ENCODE measurements at regions not wholly inside any gene's neighbourhood (a gene's known extent, or its start where the extent isn't known, plus 50 kb on each side); places are given as distances from the start of the nearest gene placed in this dataset.
"Not testable (repeated sequence)": the region's sequence is repeated elsewhere in the genome, so short reads cannot be mapped to it uniquely, and the experiment has no call there.

GRCh38 chr2:18061717-18062116, 183.2 kb downstream of the KCNS3 start:
- in situ Hi-C loops (cut with HindIII; ENCODE audit: low sequenced_read_pairs) = no loop called here

DNA sequence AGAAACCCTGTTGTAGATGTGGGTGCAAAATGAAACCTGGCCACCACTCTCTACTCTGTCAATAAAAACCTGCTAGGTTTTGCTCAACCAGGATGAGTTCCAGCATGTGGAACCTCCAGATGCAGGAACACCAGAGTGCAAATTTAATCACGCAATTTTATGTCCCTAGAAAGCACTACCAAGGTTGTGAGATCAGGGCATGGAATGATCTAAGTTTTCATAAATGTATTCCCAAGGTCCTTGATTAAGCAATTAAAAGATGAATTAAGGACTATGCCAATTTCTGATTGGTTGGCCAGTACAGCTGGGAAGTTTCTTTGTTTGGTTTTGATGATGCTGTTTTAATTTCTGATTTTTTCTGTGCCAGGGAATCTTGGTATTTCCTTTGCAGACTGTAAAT, 179.2 kb downstream of the KCNS3 start:
- in situ Hi-C loops (cut with HindIII; ENCODE audit: low sequenced_read_pairs) = no loop called here

GRCh38 chr2:18055290-18055689, 176.8 kb downstream of the KCNS3 start:
- in situ Hi-C loops (cut with HindIII; ENCODE audit: low sequenced_read_pairs) = no loop called here

DNA sequence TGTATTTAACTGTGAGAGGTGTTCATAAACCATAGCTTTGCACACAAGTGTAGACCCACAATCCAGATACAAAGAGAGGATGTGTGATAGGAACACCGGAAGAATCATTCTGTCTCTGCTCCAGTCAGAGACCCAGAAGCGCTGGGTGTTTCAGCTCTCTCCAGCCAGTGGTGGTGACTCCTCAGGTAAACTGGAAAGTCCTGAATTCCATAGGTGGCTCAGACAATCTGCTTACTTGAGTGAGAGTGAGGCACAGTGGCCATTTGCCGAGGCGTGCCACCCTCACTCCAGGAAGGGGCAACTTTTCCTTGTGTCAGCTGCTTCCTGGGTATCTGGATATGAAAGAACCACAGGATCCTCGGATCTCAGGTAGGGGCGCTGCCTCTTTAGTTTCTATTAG, 171.5 kb downstream of the KCNS3 start:
- in situ Hi-C loops (cut with HindIII; ENCODE audit: low sequenced_read_pairs) = no loop called here

GRCh38 chr2:18049325-18049724, 170.9 kb downstream of the KCNS3 start:
- in situ Hi-C loops (cut with HindIII; ENCODE audit: low sequenced_read_pairs) = no loop called here

GRCh38 chr2:18047896-18048657, 169.6 kb downstream of the KCNS3 start:
- in situ Hi-C loops (cut with HindIII; ENCODE audit: low sequenced_read_pairs) = no loop called here

GRCh38 chr2:18047213-18047611, 168.7 kb downstream of the KCNS3 start:
- in situ Hi-C loops (cut with HindIII; ENCODE audit: low sequenced_read_pairs) = no loop called here

DNA sequence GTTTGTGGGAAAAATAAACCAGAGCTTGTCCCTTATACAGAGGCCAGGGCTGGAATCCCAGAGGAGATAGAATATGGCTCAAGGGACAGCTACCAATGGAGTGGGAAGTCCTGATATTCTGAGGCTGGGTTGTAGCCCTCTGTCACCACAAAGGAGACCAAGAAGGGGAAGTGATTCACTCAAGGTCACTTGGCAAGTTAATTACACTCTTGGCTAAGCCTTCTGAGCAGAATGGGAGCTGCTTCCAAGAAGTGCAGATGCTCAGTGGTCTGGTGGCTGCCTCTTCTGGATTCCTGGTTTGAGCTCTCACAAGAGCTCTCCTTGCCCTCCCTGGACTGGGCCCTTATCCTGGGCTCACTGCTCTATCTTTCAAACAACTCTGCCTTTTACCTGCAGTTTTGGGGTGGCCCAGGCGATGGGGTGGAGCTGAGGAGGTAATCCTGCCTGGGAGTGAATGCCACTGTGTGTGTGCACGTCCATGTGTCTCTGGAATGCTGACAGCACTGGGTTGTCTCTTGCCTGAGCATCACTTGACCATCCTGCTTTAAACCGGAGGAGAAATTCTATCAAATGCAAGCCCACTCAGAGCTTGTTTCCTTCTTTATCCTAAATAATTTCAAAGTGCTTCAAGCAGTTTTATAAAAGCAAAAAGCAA, 168.2 kb downstream of the KCNS3 start:
- in situ Hi-C loops (cut with HindIII; ENCODE audit: low sequenced_read_pairs) = no loop called here

DNA sequence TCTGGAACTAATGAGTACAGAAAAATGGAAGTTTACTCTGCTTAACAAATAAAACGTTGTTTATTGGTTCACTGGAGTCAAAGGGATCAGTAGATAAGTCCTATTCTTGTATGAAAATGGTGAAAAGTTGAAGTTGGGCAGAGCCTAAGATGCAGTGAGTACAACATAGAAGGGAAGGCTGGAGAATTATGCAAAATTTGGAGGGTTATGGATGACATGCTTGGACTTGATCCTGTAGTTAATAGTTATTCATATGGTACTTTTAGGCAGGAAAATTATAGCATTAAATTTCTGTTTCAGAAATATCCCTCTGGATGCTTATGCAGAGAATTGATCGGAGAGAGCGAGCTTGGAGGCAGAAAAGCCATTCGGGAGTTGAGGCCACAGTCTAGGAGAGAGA, 167.6 kb downstream of the KCNS3 start:
- in situ Hi-C loops (cut with HindIII; ENCODE audit: low sequenced_read_pairs) = no loop called here

DNA sequence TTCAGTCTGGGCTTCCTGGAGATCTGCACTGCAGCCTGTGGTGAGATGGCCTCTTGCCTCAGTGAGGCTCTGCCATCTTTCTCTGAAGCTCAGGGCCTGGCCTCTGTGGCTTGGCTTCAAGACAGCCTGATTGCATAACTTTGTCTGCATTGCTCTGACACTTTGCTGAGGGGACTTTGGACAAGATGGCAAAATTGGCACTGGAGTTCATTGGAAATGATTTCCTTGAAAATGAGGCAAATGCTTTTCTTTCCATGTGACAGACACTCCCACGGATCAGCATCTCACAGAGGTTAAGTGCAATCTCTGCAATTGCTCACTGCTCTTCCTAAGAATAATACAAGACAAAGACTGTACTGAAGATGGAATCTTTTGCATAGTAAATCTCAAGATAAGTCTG, 166.8 kb downstream of the KCNS3 start:
- in situ Hi-C loops (cut with HindIII; ENCODE audit: low sequenced_read_pairs) = no loop called here

DNA sequence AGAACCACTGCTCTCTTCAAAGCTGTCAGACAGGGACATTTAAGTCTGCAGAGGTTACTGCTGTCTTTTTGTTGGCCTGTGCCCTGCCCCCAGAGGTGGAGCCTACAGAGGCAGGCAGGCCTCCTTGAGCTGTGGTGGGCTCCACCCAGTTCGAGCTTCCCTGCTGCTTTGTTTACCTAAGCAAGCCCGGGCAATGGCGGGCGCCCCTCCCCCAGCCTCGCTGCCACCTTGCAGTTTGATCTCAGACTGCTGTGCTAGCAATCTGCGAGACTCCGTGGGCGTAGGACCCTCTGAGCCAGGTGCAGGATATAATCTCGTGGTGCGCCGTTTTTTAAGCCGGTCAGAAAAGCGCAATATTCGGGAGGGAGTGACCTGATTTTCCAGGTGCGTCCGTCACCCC, 138.9 kb downstream of the KCNS3 start:
- in situ Hi-C loops (cut with HindIII; ENCODE audit: low sequenced_read_pairs) = not testable (repeated sequence)

- in situ Hi-C loops (cut with HindIII; ENCODE audit: low sequenced_read_pairs) = no loop called here
Measured at GRCh38 chr2:18009891-18010290, 131.4 kb downstream of the KCNS3 start.

GRCh38 chr2:18005411-18005810, 126.9 kb downstream of the KCNS3 start:
- in situ Hi-C loops (cut with HindIII; ENCODE audit: low sequenced_read_pairs) = no loop called here

GRCh38 chr2:18001671-18002070, 123.2 kb downstream of the KCNS3 start:
- in situ Hi-C loops (cut with HindIII; ENCODE audit: low sequenced_read_pairs) = no loop called here

- in situ Hi-C loops (cut with HindIII; ENCODE audit: low sequenced_read_pairs) = no loop called here
Measured at GRCh38 chr2:17996978-17997377, 118.5 kb downstream of the KCNS3 start.

GRCh38 chr2:17995593-17995992, 117.1 kb downstream of the KCNS3 start:
- in situ Hi-C loops (cut with HindIII; ENCODE audit: low sequenced_read_pairs) = no loop called here
